HG02885 (cell line): ENCODE measurements at regions not wholly inside any gene's neighbourhood (a gene's known extent, or its start where the extent isn't known, plus 50 kb on each side); places are given as distances from the start of the nearest gene placed in this dataset.
"Not testable (repeated sequence)": the region's sequence is repeated elsewhere in the genome, so short reads cannot be mapped to it uniquely, and the experiment has no call there.

Source experiments
- ATAC-seq: cut with Tn5 transposase; IDR thresholded peaks from one replicate; pipeline ENCODE4 v1.9.1; 2021; ENCODE audit warnings: mild to moderate bottlenecking; ENCODE audit not compliant: unreplicated experiment, poor library complexity

DNA sequence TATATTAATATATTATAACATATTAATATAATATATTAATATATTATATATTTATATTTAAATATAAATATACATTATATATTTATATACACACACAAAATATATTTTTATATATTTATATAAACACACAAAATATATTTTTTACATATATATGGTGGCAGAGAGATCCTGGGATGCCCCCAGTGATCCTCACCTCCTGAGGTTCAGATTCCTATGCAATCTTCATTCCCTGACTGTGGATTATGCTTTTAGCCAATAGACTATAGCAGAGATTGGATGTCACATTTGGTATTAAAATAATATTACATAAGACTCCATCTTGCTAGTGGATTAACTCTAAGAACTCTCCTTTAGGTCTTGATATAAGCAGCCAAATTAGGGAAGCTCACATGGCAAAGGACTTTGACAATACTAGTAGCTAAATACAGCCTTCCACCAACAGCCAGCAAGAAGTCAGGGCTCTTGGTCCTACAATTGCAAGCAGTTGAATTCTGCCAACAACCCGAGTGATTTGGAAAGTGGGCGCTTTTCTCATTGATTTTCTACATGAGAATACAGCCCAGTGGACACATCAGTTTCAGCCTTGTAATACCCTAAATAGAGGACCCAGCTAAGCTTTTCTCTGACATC is 681.0 kb downstream of the C6orf118 start:
- ATAC-seq, result no peak

DNA sequence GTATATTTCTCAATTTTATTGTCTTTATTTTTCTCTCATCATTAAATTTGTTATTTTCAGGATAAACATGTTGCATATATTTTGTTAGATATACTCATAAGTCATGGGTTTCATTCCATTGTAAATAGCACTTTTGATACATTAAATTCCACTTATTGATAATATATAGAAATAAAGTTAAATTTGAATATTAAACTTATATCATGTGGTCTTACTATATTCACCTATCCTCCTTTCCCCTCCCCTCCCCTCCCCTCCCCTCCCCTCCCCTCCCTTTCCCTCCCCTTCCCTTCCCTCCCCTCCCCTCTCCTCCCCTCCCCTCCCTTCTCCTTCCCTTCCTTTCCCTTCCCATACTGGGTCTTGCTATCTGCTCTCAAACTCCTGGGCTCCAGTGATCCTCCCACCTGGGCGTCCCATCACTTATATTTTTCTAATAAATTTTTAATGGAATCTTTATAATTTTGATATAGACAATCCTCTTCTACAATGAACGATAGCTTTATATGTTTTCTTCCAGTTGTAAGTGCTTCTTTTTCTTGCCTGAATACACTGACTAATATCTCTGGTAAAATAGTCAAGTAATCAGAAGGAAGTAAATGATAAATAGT is 692.4 kb downstream of the C6orf118 start:
- ATAC-seq, result no peak

DNA sequence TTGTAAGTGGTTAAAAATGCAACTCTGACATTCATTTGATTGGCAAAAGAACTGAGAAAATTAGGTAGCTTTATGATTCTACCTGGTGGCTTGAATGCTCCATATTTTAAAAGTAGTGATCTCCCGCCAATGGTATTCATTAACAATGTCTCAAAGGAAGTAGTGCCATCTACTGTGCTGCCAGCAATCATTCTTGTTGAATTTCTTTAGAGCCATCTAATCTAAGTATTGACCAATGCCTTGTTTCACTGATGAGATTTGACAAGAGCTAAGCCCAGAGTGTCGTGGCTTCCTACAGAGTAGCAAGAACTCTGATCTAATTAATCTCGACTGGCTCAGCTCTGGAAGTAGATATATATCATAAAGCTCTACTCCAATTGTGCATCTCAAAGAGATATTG is 696.7 kb downstream of the C6orf118 start:
- no peak for ATAC-seq

DNA sequence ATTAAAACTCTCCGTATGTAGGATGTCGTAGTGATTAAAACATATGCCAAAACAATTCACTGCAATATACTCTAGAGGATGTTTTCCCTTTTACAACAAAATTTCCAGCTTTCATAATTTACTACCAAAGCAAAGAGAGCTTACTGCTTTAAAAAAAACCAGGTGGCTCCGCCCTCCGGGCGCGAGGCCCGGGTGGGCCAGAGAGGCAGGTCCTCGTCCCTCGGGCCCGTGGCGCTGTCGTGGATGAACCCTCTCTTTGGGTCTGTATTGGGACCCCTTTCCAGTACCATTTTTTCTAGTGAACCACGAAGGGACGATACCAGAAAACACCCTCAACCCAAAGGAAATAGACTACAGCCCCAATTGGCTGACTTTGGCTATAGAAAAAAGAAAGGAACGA is 698.5 kb downstream of the C6orf118 start:
- not testable (repeated sequence) for ATAC-seq

DNA sequence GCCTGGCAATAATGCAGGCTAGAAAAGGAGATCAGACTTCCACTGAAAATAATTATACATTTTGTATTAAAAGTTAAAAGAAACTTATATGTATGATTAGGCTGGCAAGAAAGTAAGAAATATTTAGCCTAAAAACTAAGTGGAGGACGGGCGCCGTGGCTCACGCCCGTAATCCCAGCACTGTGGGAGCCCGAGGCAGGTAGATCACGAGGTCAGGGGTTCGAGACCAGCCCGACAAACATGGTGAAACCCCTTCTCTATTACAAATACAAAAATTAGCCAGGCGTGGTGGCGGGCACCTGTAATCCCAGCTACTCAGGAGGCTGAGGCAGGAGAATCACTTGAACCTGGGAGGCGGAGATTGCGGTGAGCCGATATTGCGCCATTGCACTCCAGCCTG is 707.0 kb downstream of the C6orf118 start:
- not testable (repeated sequence) for ATAC-seq

DNA sequence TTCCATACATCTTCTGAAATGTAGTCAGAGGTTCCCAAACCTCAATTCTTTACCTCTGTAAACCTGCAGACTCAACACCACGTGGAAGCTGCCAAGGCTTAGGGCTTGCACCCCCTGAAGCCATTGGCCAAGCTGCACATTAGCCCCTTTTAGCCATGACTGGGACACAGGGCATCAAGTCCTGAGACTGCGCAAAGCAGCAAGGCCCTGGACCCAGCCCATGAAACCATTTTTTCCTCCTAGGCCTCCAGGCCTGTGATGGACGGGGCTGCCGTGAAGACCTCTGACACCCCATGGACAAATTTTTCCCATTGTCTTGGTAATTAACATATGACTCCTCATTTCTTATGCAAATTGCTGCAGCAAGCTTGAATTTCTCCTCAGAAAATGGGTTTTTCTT is 727.8 kb downstream of the C6orf118 start:
- ATAC-seq, result no peak

DNA sequence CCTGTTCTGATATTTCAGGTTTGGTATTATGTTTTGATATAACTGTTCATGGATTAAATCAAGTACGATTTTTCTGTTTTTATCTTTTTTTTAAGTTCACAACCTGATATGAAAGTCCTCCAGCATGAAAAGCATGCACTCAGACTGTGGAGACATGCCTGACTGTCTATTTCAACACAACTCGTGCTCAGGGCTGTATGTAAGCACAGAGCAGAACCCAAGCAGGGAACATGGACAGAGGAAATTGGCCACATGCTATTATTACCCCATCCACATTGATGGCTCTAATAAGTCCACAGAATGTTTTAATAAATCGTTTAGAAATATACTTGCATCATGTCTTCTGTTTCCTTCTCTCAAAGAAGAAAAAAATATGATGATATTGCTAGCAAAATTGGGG is 730.4 kb downstream of the C6orf118 start:
- ATAC-seq, result no peak

DNA sequence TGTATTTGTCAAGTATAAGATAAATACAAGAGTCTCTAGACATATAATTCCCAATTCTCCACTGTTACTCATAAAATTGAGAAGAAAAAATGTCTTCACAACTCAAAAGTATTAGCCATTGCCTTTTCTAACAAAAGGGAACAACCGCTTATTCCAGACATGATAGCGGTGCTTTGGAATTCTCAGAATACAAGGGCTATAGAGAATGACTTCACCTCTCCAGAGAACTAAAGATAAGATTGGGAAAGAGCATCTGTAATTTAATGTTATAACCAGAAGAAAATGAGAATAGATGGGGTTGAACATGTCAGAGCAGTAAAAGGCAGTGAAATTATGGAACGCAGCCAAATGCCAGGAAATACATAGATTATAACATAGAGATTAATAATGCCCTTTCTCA is 730.8 kb downstream of the C6orf118 start:
- no peak for ATAC-seq

DNA sequence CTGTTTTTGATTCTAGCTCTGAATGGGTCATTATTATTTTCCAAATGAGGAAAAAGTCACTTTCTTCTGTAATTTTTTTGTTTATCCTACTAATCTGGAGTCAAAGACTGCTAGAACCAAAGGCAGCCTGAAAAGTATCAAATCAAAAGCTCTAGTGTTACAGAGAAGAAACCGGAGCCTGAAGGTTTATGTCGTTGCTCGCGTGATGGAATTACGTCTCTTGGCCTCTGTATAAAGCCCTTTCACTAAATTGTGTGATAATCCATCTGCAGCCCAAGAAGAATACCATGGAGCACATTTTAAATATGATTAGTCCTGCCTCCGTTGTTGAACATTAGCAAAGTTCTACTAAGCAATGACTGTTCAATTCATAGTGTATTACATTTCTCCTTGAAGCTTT is 738.6 kb downstream of the C6orf118 start:
- no peak for ATAC-seq

DNA sequence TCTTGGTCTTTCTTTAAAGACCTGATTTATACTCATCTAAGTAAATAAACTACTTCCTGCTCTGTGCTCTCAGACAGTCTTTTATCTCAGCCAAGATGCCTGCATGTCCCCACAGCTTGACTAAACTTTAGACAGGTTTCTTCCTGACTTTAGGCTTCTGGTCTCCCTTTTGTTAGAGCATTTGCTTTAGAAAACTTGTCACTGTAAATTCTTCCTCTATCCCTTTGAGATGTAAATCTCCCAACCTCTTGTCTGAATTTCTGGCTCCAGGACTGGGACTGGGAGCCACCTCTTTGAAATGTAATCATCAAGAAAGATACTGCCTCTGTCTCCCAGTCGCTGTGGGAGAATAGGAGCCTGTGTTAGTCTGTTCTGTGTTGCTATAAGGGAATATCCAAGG is 739.9 kb downstream of the C6orf118 start:
- ATAC-seq, result no peak

DNA sequence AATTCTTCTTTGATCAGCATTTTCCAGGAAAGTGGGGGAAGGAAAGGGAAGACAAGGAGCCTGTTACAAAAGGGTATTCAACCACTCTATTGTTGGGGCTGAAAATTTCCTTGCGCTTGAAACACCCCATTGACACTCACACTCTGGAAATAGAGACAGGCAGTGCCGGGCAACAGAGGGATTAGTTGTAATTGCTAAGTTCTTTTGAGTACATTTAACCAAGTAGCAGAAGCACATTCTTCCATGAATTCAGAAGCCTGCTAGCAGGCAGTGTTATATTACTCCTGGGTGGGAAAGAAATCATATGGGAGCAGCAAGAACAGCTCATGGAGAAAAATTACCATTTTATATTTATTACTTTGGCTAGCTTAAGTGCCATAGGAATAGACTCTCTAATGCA is 745.5 kb downstream of the C6orf118 start:
- no peak for ATAC-seq

DNA sequence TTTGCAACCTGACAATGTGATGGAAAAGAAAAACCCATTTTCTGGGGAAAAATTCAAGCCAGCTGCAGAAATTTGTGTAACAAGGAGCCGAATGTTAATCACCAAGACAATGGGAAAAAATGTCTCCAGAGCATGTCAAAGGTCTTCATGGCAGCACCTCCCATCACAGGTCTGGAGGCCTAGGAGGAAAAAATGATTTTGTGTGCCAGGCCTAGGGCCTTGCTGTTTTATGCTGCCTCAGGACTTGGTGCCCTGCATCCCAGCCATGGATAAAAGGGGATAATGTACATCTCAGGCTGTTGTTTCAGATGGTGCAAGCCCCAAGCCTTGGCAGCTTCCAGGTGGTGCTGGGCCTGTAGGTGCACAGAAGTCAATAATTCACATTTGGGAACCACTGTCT is 747.7 kb downstream of the C6orf118 start:
- ATAC-seq, result no peak

DNA sequence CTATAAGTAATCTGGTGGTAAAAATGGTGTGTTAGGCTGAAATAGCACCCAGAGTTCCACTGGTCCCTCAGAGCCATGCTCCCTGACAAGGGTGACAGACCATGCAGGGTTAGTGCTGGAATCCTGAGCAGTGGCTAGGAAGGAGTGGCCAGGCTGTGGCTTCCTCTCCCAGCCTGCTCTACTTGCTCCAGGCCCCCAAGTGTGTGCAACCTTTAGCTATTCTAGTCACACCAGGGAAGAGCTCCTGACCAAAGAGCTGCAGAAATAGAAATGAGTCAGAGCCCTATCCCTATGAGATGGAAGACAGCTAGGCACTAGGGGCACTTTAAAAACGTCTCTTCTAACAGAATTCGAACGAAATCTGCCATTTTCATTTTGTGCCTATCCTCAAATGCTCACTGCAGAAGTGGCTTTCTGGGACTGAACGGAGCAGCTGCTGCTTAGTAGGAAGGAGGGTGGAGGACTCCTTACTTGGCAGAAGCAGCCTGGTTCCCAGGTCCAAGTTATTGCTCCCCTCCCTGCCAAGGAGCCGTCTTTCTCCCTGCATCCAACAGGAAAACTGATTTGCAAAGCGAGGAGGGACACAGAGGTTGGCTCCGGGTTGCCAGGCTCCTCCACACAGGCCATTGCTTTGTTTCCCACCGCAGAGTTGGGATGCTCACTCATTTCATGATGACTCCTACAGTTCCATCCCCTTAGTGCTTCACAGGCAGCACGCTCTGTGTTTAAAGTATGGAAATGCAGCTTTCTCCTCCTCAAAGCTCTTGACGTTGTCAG is 754.5 kb downstream of the C6orf118 start:
- no peak for ATAC-seq

DNA sequence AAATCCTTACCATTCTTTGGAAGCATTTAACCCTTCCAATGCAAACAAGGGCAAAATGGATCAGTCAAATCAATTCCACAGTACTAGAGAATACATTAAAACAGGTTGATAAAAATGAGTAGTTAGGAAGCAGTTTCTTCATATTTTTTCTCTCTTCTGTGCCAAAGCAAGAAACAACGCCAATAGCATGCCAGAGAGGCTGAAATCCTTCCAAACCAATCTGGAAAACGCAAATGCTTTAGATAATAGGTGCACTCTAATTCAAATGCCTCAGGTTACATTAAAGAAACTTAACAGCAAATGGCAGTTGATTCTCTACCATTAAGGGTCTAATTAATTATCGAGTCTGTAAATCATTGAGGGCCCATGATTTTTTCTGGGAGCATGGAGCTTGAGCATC is 755.2 kb downstream of the C6orf118 start:
- ATAC-seq, result no peak

DNA sequence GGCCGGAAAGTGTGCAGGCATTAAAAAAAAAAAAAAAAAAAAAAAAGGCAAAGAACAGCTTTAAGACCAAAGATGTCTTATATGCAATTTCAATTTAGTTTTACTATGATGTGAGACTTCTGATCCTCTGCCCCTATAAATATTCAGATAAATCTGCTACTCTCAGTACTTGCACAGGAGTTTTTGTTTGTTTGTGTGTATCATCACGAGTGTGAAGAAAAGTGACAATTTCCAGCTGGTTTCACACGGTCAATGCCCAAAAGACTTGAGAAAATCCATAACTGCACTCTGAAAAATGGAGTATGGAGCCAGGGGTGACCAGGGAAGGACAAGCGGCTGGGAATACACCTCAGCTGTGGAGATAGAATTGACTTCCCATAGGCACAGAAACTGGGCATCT is 757.7 kb downstream of the C6orf118 start:
- no peak for ATAC-seq

DNA sequence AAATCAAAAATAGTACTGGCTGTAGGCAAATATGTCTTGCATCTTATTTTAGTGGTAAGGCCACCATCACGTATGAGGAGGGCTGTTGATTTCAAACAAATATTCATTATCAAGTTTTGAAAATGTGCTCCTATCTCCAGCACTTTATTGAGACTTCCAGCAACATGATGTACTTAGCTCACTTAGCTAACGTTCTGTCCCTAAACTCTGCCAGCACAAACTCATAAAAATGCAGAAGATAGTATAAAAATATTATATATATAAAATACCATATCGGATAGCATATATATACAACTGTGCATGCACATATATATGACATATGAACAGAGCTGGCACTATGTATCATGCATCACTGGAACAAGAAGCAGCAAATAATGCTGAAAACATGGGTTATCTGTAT is 762.3 kb downstream of the C6orf118 start:
- no peak for ATAC-seq

DNA sequence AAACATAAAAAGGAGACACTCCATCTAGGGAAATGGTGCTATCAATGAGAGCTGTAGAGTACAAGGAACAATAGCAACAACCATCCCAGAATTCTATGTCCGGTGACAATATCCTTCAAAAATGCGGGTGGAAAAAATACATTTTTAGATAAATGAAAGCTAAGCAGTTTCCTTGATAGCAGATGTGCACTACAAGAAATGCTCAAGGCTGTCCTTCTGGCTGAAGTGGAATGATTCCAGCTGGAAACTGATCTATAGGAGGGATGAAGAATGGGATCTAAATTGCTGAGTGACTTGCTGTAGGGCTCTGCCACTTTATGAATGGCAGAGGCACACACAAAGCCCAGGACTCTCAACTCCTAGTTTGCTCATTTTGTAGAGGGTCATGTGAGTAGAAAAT is 763.1 kb downstream of the C6orf118 start:
- no peak for ATAC-seq

DNA sequence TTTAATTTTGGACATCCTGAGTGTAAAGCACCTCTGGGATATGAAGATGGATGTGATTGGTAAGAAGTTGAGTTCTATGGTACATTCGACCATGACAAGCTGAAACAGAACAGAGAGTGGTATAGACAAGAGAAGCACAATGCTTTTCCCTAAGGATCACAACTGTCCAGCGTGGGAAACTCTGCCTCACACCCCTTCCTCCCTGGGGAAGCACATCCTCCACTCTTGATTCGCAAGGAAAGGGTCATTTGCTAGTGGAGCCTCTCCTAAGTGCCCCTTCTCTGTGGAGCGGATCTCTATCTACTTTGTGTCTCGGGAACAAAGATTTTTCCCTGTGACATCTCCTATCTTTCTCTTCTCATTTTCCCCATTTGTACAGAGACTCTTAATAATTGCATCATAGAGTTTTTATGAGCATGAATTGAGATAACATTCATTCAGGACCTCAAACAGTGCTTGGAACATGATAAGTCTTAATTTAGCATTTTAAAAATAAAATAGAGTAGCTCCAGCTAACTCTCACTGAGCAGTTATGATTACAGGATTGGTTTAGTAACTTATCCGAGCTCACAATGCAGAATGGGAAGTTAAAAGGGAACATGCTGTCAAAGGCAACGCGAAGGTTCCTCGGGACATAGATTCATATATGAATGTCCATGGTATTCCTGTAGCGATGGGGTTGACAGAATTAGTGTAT is 775.2 kb downstream of the C6orf118 start:
- ATAC-seq, result no peak

DNA sequence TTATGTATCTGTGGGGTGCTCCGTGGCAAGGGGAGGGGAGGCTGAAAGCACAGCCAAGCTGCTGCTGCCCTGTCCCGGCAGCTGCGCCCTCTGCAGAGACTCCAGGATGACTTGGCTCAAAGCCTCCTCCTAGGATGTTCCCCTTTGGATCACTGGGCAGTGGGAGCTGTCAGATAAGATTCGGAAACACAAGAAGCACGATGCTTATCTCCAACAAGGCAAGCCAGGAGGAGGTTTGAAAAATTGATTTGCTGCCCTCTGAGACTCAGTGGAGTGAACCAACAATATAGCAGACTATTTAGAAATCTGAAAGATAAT is 776.4 kb downstream of the C6orf118 start:
- no peak for ATAC-seq

DNA sequence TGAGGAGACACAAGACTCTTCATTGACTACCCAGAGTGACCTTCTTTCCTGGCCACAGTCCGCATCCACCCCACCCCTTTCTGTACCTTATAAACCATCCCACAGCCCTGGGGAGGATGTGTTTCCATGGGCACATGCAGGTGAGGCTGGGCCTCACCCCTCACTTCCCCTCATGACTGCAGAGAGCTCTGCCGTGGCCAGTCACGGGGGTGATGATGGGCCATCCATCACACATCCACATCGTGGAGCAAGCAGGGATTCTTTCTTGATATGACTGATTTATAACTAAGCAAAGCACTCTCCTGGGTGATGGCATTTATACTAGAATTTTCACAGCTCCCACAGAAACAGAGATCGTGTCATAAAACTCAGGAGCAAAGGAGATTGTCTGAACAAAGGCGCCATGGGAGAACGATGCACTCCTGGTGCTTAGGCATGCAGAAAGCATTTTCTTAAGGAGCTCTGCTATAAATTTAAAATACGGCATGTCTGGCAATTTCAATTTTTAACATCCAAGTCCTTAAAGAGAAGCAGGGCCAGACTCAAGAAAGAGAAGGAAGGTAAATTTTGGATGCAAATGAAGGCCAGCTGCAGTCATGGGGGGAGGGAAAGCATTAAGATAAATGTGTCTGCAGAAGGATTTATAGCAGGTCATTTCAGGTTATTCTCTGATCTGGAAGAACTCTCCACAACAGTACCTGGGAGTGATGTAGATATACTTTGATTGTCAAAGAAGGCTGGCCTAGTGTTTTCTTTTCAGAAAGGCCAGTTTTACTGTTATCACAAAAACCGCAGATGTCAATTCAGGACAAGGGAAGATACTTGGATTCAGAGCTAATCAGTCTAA is 777.0 kb downstream of the C6orf118 start:
- no peak for ATAC-seq
